Duodenal mucosa (tissue), 2 donors: ENCODE measurements at regions not wholly inside any gene's neighbourhood (a gene's known extent, or its start where the extent isn't known, plus 50 kb on each side); places are given as distances from the start of the nearest gene placed in this dataset.

ENCODE experiments used
- H3K27ac ChIP-seq: one replicate; pipeline ENCODE4 v1.7.0; 2013; ENCODE audit warnings: low read depth, low read length
- H3K27me3 ChIP-seq, 2 donors: one replicate each; pipeline ENCODE4 v1.7.0; 2013; ENCODE audit warnings: low read length in 2 of 2, control low read depth in 1 of 2; ENCODE audit not compliant: insufficient read depth in 2 of 2, control insufficient read depth in 1 of 2
- H3K36me3 ChIP-seq, 2 donors: one replicate each; pipeline ENCODE4 v1.7.0; 2013; ENCODE audit warnings: low read length in 2 of 2, control low read depth in 1 of 2; ENCODE audit not compliant: insufficient read depth in 2 of 2, control insufficient read depth in 1 of 2
- H3K4me1 ChIP-seq, 2 donors: one replicate each; pipeline ENCODE4 v1.7.0; 2013; ENCODE audit warnings: low read length in 2 of 2, control low read depth in 1 of 2; ENCODE audit not compliant: insufficient read depth in 2 of 2, control insufficient read depth in 1 of 2
- H3K4me3 ChIP-seq, 2 donors: one replicate each; pipeline ENCODE4 v1.7.0; 2013; ENCODE audit warnings: low read length in 2 of 2, low read depth in 1 of 2
- H3K9ac ChIP-seq, 2 donors: one replicate each; pipeline ENCODE4 v1.7.0; 2013; ENCODE audit warnings: low read length in 2 of 2, low read depth in 1 of 2
- H3K9me3 ChIP-seq, 2 donors: one replicate each; pipeline ENCODE4 v1.7.0; 2013; ENCODE audit warnings: low read length in 2 of 2, control low read depth in 1 of 2; ENCODE audit not compliant: control insufficient read depth in 1 of 2

DNA sequence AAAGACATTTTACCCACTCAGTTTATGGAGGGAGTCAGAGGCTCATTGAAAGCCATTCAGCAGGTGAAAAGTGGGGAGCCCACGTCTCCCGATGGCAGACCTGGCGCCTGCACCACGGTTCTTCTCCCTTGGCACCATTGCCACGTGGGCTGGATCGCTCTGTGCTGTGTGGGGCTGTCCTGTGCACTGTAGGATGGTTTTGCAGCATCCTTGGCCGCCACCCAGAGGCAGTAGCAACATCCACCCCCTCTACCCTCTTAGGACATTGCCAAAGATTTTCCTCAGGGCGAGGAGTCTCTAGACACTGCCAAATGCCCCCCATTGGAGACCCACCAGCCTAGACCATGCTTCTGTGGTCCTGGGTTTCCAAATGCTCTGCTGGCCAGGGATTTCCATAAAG, 60.2 kb downstream of the SYNE3 start:
- H3K36me3 ChIP-seq, result peaks cover 7% of the 10 kb centered on the region in 2 donors
- no peaks in the 10 kb centered on the region for H3K9me3 ChIP-seq
- no peak overlapping the region for H3K9ac ChIP-seq
- no peak overlapping the region for H3K27ac ChIP-seq
- H3K4me1 ChIP-seq, result peaks cover 9 to 13% of the 10 kb centered on the region in 2 donors
- H3K4me3 ChIP-seq, result no peak overlapping the region
- H3K27me3 ChIP-seq, result no peaks in the 10 kb centered on the region

DNA sequence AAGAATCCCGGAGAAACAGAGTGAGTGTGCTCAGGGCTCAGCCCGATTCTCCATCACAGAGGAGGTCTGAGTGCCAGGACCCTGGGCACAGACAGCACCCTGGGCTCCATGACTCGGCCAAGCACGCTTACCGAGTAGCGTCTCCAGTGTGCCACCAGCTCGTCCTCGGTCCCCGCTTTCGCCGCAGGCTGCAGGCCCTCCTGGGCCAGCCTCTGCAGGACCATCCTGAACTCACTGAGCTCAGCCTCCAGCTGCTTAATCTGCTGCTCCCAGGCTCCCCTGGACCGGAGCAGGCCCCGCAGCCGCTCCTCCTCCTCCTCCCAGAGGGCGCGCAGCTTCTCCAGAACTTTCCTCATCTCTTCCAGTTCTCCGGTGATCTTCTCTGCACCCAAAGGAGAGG, 61.2 kb downstream of the SYNE3 start:
- peaks cover 0 to 5% of the 10 kb centered on the region in 2 donors for H3K4me1 ChIP-seq
- peaks cover 10 to 12% of the 10 kb centered on the region in 2 donors for H3K36me3 ChIP-seq
- H3K9ac ChIP-seq, result no peak overlapping the region
- no peaks in the 10 kb centered on the region for H3K27me3 ChIP-seq
- no peak overlapping the region for H3K4me3 ChIP-seq
- no peaks in the 10 kb centered on the region for H3K9me3 ChIP-seq
- no peak overlapping the region for H3K27ac ChIP-seq

DNA sequence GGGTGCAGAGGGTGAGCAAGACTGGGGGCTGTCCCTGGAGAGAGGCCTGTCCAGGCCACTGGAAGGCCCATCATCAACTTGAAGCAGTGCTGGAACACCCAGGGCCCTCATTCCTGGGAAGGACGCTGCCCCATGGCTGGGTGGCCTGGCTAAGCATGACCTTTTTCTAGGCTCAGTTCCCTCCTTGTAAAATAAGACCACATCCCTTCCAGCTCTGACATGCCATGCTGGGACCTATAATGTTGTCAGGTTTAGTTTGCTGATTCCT, 62.8 kb downstream of the SYNE3 start:
- no peaks in the 10 kb centered on the region for H3K9me3 ChIP-seq
- H3K36me3 ChIP-seq, result peaks cover 14 to 21% of the 10 kb centered on the region in 2 donors
- H3K4me3 ChIP-seq, result no peak overlapping the region
- H3K4me1 ChIP-seq, result peaks cover 0 to 5% of the 10 kb centered on the region in 2 donors
- H3K27ac ChIP-seq, result no peak overlapping the region
- no peak overlapping the region for H3K9ac ChIP-seq
- no peaks in the 10 kb centered on the region for H3K27me3 ChIP-seq

DNA sequence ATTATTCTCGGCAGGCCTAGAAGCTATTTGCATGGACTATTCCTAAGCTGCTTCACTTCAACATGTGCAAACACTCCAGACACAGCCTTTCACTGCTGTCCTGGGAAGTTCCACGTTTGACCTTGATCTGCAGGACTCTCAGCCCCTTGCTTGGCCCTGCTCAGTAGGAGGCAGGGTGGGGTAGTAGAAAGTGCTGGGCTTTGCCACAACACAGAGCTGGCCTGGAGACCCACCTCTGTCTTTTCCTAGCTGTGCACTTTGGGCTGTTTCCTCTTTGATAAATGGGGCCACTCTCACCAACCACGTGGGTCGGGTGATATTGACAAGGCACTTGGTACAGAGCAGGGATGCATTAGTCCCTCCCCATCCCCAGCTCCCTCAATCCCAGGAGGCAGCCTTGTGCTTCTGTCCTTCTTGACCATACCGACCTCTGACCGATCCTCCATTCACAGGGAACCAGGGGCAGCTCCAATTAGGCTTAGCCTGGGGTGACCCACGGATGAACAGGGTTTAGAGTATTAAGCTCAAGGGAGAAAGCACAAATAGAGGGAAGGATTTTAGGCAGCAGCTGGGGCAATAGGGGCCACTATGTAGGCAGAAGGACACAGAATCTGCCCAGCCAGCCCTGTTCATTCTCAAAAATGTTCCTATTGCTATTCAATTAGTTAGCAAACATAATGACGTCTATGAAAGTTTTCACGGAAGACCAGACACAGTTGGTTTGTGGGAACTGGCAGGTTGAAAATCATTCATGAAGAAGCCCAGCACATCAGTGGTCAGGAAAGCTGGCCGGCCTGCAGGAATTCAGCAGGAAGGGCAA, 63.3 kb downstream of the SYNE3 start:
- H3K36me3 ChIP-seq, result peaks cover 14 to 21% of the 10 kb centered on the region in 2 donors
- H3K4me3 ChIP-seq, result no peak overlapping the region
- no peaks in the 10 kb centered on the region for H3K9me3 ChIP-seq
- peaks cover 0 to 5% of the 10 kb centered on the region in 2 donors for H3K4me1 ChIP-seq
- no peak overlapping the region for H3K27ac ChIP-seq
- H3K27me3 ChIP-seq, result no peaks in the 10 kb centered on the region
- H3K9ac ChIP-seq, result no peak overlapping the region

DNA sequence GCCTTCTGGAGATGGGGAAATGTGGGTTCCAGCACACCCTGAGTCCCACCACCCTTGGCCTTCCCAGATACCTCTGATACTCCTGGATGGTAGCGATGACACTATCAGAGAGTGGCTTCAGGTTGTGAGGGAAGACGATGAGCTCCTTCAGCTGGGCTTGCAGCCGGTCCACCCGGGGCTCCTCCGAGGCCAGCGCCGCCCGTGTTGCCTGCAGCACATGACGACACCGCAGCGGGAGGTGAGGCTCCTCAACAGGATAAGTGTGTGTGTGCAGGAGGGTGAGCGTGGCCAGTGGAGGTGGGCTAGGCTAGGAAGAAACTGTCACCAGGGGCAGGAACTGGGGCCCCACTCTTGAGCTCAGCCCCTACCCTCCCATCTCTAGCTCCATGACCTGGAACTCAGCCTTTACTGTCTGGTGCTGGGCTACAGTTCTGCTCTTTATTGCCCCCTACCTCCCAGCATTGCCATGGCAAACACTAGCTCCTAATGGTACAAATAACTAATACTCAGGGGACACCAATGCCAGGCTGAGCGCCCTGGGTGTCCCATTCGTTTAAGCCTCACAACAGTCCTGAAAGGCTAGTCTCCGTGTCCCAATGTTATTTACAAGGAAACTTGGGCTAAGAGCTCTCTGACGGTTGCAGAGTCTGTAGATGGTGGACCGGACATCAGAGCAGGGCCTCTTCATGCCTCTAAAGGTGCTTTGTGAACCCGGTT, 64.1 kb downstream of the SYNE3 start:
- no peak overlapping the region for H3K9ac ChIP-seq
- peaks cover 0 to 4% of the 10 kb centered on the region in 2 donors for H3K4me1 ChIP-seq
- no peak overlapping the region for H3K4me3 ChIP-seq
- H3K36me3 ChIP-seq, result peaks cover 17 to 21% of the 10 kb centered on the region in 2 donors
- H3K27me3 ChIP-seq, result no peaks in the 10 kb centered on the region
- no peak overlapping the region for H3K27ac ChIP-seq
- H3K9me3 ChIP-seq, result no peaks in the 10 kb centered on the region

DNA sequence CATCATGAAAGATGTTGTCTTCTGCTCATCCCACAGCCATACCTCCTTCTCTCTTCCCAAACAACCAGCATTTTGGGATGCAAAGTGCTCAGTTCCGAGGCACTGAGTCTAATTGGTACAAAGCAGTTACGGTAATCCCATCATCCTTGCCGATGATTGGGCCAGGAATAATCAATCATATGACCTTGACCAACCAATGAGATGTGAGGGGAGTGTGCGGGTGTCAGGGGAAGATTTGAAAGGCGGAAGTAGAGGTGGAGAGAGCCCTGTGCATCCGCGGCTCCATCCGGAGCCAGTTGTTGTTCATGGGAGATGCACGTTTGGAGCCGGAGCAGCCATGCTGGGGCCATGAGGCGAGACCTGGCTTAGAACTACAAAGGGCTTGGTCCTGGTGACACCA, 67.3 kb downstream of the SYNE3 start:
- Histone ChIP-seq H3K4me3 (no peak overlapping the region), H3K9ac (no peak overlapping the region), H3K27me3 (no peaks in the 10 kb centered on the region), H3K4me1 (peaks cover 5 to 6% of the 10 kb centered on the region in 2 donors), H3K36me3 (peaks cover 11 to 21% of the 10 kb centered on the region in 2 donors), H3K9me3 (no peaks in the 10 kb centered on the region), H3K27ac (no peak overlapping the region)

DNA sequence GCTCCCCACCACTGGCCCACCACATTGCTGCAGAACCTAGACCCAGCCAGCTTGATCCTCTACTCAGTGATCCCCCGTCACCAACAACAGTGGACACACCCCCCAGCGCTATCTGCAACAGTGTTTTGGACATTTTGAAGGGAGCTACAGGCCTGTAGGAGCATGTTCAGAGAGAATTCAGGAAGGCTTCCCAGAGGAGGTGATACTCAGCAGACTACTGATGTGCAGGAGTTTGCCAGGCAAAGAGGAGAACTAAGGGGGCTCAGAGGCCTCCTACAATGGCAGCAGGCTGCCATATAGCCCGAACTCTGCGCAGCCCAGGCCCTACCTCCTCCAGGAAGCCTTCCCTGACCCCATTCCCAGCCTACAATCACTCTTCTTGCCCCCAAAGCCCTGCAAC, 70.0 kb downstream of the SYNE3 start:
- H3K9me3 ChIP-seq, result no peaks in the 10 kb centered on the region
- H3K9ac ChIP-seq, result no peak overlapping the region
- peaks cover 19 to 20% of the 10 kb centered on the region in 2 donors for H3K4me1 ChIP-seq
- no peak overlapping the region for H3K4me3 ChIP-seq
- H3K27ac ChIP-seq, result no peak overlapping the region
- peaks cover 16% of the 10 kb centered on the region in 2 donors for H3K36me3 ChIP-seq
- no peaks in the 10 kb centered on the region for H3K27me3 ChIP-seq

DNA sequence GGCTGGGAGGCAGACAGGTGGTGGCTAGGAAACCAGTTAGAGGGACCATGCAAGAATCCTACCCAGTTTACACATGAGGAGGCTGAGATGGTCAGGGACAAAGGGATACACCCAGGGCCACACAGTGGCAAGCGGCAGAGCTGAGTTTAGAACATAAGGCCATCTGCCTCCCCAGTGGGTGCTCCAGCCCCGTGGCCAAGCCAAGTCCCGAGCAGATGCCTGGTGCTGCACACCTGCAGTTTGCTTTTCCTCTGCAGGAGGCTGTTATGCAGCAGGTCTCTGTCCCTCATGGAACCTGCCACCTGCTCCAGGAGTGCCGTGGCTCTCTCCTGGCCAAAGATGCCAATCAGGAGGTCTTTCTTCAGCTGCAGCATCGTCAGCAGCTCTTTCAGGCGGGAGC, 70.8 kb downstream of the SYNE3 start:
- H3K27ac ChIP-seq, result no peak overlapping the region
- H3K27me3 ChIP-seq, result no peaks in the 10 kb centered on the region
- peaks cover 9 to 14% of the 10 kb centered on the region in 2 donors for H3K36me3 ChIP-seq
- peaks cover 19 to 20% of the 10 kb centered on the region in 2 donors for H3K4me1 ChIP-seq
- no peaks in the 10 kb centered on the region for H3K9me3 ChIP-seq
- H3K4me3 ChIP-seq, result no peak overlapping the region
- no peak overlapping the region for H3K9ac ChIP-seq

DNA sequence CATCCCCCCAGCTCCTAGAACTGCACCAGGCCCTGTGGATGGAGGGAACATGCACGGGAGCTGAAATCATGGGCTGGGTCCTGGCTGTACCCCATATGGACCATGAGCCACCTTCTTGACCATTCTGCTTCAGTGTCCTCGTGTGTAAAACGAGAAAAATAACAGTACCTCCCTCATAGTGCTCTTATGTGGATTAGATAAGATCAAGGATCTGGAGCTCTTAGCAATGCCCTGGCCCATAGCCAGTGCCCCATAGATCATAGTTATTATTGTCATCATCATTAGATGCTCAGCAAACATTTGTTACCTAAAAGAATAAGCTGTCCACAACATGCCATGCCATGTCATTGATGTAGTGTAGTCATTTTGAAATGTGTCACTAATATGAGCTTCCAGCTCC, 71.3 kb downstream of the SYNE3 start:
- H3K27me3 ChIP-seq, result no peaks in the 10 kb centered on the region
- H3K4me1 ChIP-seq, result peaks cover 19 to 20% of the 10 kb centered on the region in 2 donors
- no peak overlapping the region for H3K9ac ChIP-seq
- peaks cover 9 to 14% of the 10 kb centered on the region in 2 donors for H3K36me3 ChIP-seq
- H3K9me3 ChIP-seq, result no peaks in the 10 kb centered on the region
- H3K4me3 ChIP-seq, result no peak overlapping the region
- no peak overlapping the region for H3K27ac ChIP-seq
